ENCODE measurements at regions not wholly inside any gene's neighbourhood (a gene's known extent, or its start where the extent isn't known, plus 50 kb on each side); places are given as distances from the start of the nearest gene placed in this dataset.

DNA sequence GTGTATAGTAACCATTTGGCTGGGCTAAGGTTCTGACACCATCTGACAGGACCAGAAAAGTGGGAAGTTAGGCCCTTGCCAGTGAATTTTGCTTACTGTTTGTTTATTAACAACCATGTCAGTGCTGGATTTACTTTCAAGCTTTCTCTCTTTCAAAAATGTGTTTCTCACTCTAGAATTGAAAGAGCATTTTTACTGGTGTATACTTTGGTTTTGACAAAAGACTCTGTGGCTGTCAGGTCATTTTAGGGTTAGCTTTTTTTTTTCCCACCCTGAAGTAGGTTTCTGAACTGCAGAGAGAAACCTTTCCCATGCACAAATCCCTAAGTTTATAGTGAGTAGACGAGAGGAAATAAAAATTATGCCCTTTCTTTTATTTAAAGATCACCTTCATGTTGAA lies 230.0 kb upstream of the TBC1D5 start:
- DNase-seq (ENCODE audit: low spot score, unreplicated experiment), result no peak
- Mint-ChIP-seq H3K9me3 (ENCODE audit: low read depth) (no peaks in the 10 kb centered on the region), H3K4me1 (ENCODE audit: low read depth) (peaks cover 29% of the 10 kb centered on the region), H3K27ac (peak overlapping the region; percentile 96), H3K4me3 (ENCODE audit: low read depth) (no peak overlapping the region), H3K27me3 (no peaks in the 10 kb centered on the region), H3K36me3 (ENCODE audit: insufficient read depth) (no peaks in the 10 kb centered on the region)
- TF ChIP-seq, protein P1, sequence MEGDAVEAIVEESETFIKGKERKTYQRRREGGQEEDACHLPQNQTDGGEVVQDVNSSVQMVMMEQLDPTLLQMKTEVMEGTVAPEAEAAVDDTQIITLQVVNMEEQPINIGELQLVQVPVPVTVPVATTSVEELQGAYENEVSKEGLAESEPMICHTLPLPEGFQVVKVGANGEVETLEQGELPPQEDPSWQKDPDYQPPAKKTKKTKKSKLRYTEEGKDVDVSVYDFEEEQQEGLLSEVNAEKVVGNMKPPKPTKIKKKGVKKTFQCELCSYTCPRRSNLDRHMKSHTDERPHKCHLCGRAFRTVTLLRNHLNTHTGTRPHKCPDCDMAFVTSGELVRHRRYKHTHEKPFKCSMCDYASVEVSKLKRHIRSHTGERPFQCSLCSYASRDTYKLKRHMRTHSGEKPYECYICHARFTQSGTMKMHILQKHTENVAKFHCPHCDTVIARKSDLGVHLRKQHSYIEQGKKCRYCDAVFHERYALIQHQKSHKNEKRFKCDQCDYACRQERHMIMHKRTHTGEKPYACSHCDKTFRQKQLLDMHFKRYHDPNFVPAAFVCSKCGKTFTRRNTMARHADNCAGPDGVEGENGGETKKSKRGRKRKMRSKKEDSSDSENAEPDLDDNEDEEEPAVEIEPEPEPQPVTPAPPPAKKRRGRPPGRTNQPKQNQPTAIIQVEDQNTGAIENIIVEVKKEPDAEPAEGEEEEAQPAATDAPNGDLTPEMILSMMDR (IDR thresholded peaks at IDR 0.05; ENCODE audit: unreplicated experiment), result no peak

DNA sequence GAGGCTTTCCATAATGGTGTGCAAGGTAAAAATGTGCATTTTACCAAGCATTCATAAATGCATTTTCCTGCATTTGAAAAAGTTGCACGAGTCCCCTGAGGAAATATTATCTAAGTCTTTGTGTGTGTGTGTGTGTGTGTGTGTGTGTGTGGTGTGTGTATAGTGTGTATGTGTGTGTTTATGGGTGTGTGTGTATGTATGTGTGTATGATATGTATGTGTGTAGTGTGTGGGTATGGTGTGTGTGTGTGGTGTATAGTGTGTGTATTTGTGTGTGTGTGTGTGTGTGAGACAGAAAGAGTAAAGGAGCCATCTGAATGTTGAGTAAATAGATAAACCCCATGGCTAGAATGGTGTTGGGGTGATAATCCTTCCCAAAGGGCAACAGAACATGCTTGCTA lies 229.6 kb upstream of the TBC1D5 start:
- H3K27ac Mint-ChIP-seq, result peak overlapping the region; percentile 35
- TF ChIP-seq, protein P1 (IDR thresholded peaks at IDR 0.05; ENCODE audit: unreplicated experiment), result no peak
- peaks cover 29% of the 10 kb centered on the region for H3K4me1 Mint-ChIP-seq (ENCODE audit: low read depth)
- H3K27me3 Mint-ChIP-seq, result no peaks in the 10 kb centered on the region
- no peak for DNase-seq (ENCODE audit: low spot score, unreplicated experiment)
- H3K36me3 Mint-ChIP-seq (ENCODE audit: insufficient read depth), result no peaks in the 10 kb centered on the region
- no peaks in the 10 kb centered on the region for H3K9me3 Mint-ChIP-seq (ENCODE audit: low read depth)
- no peak overlapping the region for H3K4me3 Mint-ChIP-seq (ENCODE audit: low read depth)

DNA sequence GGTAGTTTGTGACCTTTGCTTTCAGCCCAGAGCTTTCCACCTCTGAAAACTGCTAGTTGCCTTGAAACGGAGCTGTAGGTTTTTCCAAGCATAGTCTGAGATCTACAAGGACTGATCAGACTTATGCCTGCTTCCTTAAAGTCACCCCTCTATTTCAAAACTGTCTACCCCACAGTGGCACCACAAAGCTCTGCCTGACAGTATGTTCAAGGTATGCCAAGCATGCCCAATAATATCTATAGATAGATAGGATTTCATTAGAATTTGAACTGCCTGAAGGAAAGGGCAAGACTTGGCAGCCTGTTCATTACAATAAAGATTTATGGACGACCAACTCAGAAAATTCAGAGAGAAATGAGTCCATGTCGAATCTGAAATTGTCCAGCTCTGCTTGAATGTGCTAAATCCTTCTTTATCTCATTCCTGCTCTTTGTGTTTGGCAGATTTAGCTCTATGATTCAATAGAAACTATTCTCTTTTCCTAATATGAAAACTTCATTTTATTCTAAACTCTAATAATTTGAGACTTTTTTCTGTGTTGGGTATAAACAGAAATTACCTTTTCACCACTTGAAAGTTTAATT lies 227.6 kb upstream of the TBC1D5 start:
- Mint-ChIP-seq H3K4me1 (ENCODE audit: low read depth) (peaks cover 31% of the 10 kb centered on the region), H3K4me3 (ENCODE audit: low read depth) (no peak overlapping the region), H3K27ac (no peak overlapping the region), H3K9me3 (ENCODE audit: low read depth) (no peaks in the 10 kb centered on the region), H3K27me3 (no peaks in the 10 kb centered on the region), H3K36me3 (ENCODE audit: insufficient read depth) (no peaks in the 10 kb centered on the region)
- no peak for DNase-seq (ENCODE audit: low spot score, unreplicated experiment)
- TF ChIP-seq, protein P1 (IDR thresholded peaks at IDR 0.05; ENCODE audit: unreplicated experiment), result no peak

DNA sequence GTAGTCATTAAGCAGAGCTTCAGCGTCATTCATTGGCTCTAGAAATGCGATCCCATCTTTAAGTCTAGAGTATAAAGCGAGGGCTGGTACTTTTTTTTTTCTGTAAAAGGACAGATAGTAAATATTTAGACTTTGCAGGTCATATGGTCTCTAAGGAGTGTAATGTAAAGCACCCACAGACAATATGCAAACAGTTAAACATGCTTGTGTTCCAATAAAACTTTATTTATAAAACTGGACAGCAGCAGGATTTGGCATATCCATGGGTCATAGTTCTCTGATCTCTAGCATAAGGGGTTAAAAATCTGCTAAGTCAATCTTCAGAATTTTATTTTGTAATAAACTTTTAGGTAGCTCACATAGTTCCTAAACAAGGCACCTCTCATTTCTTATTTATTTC lies 226.8 kb upstream of the TBC1D5 start:
- no peaks in the 10 kb centered on the region for H3K9me3 Mint-ChIP-seq (ENCODE audit: low read depth)
- no peak for DNase-seq (ENCODE audit: low spot score, unreplicated experiment)
- H3K36me3 Mint-ChIP-seq (ENCODE audit: insufficient read depth), result no peaks in the 10 kb centered on the region
- H3K4me3 Mint-ChIP-seq (ENCODE audit: low read depth), result no peak overlapping the region
- H3K27me3 Mint-ChIP-seq, result no peaks in the 10 kb centered on the region
- TF ChIP-seq, protein P1 (IDR thresholded peaks at IDR 0.05; ENCODE audit: unreplicated experiment), result no peak
- peaks cover 31% of the 10 kb centered on the region for H3K4me1 Mint-ChIP-seq (ENCODE audit: low read depth)
- H3K27ac Mint-ChIP-seq, result no peak overlapping the region

DNA sequence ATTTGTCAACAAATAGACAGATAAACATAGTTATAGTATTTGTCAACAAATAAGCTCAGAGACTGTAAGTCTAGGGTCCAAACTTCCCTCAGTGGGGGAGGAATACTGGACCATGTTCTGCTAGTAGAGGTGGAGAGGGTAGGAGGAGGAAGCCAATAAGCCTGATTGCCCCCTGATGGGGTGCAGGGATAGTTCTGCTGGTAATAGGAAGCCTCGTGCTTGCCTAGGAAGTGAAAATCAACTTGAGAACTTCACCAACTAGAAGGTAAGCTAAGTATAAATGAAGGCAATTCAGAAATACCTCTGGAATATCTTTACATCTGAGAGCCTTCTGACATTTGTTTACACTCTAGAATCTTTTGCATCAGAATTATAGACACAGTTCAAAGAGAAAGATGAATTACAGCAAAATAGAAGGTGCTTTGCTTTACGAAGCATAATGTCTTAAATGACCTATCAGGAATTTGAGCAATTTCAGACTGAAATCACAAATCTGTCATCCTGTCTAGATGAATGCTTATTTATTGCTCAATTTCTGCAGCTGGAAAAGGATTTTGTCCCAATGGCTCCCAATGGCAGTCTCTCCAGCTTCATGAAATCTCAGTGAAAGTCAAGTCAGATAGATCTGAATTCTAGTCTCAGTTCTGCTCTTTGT lies 225.6 kb upstream of the TBC1D5 start:
- DNase-seq (ENCODE audit: low spot score, unreplicated experiment), result no peak

More for the DNA sequence above, 225.6 kb upstream of the TBC1D5 start:
- Mint-ChIP-seq H3K27me3 (no peaks in the 10 kb centered on the region), H3K9me3 (ENCODE audit: low read depth) (no peaks in the 10 kb centered on the region), H3K27ac (no peak overlapping the region), H3K4me1 (ENCODE audit: low read depth) (peaks cover 21% of the 10 kb centered on the region), H3K36me3 (ENCODE audit: insufficient read depth) (no peaks in the 10 kb centered on the region), H3K4me3 (ENCODE audit: low read depth) (no peak overlapping the region)
- TF ChIP-seq, protein P1 (IDR thresholded peaks at IDR 0.05; ENCODE audit: unreplicated experiment), result no peak

Data from progenitor cell of endocrine pancreas (in vitro differentiated cells).